HEK293 (cell line): ENCODE measurements at regions not wholly inside any gene's neighbourhood (a gene's known extent, or its start where the extent isn't known, plus 50 kb on each side); places are given as distances from the start of the nearest gene placed in this dataset.

Experiments
- CTCF ChIP-seq: fragments of 450-650 bp; formaldehyde crosslinking; IDR thresholded peaks from 2 replicates; pipeline ENCODE4 v1.5.1; 2016; ENCODE audit warnings: missing biosample characterization, missing genetic modification characterization
- ZNF274 ChIP-seq, 2 experiments: fragments of 200-500 bp in 1 of 2; fragments of 450-650 bp in 1 of 2; sonication (Bioruptor generic) in 1 of 2; formaldehyde crosslinking in 1 of 2; IDR thresholded peaks; 2 replicates each; pipeline versions ENCODE4 v1.5.1 to v1.6.1; 2014 to 2016; ENCODE audit warnings: borderline replicate concordance in 1 of 2, inconsistent platforms in 1 of 2, low read length in 1 of 2, missing biosample characterization in 1 of 2, missing genetic modification characterization in 1 of 2
- ZNF354C ChIP-seq: fragments of 450-650 bp; formaldehyde crosslinking; IDR thresholded peaks from 2 replicates; pipeline ENCODE4 v1.5.1; 2016; ENCODE audit warnings: missing biosample characterization, missing genetic modification characterization, low read depth, borderline replicate concordance
- ZNF513 ChIP-seq: fragments of 450-650 bp; IDR thresholded peaks from 2 replicates; pipeline ENCODE4 v1.5.1; 2018; ENCODE audit warnings: missing biosample characterization, missing genetic modification characterization

GRCh38 chr12:102334765-102335164, 137.1 kb upstream of the PMCH start:
- TF ChIP-seq ZNF274 (IDR thresholded peaks at IDR 0.05; ENCODE audit: low read length) (no peak), ZNF274 (tag by site-specific recombination; IDR thresholded peaks at IDR 0.05; ENCODE audit: borderline replicate concordance) (no peak), CTCF (tag by site-specific recombination) (no peak), ZNF513 (tag by site-specific recombination) (no peak), ZNF354C (tag by site-specific recombination) (no peak)
